ENCODE measurements at regions not wholly inside any gene's neighbourhood (a gene's known extent, or its start where the extent isn't known, plus 50 kb on each side); places are given as distances from the start of the nearest gene placed in this dataset.

GRCh38 chr4:176981074-176981473, 188.4 kb upstream of the VEGFC start:
- no peak for TF ChIP-seq L3MBTL2 (conservative IDR thresholded peaks at IDR 0.05)
- TF ChIP-seq FOXA1 (IDR thresholded peaks at IDR 0.05) = no peak
- TF ChIP-seq FOXM1 (IDR thresholded peaks at IDR 0.05; ENCODE audit: borderline replicate concordance) = no peak
- no peak for TF ChIP-seq SP1 (IDR thresholded peaks at IDR 0.05)
- TF ChIP-seq TARDBP (IDR thresholded peaks at IDR 0.05) = no peak
- TF ChIP-seq BHLHE40 (IDR thresholded peaks at IDR 0.05; ENCODE audit: borderline replicate concordance) = no peak
- TF ChIP-seq HDGF (IDR thresholded peaks at IDR 0.05; ENCODE audit: borderline replicate concordance) = no peak
- no peak for TF ChIP-seq ELF4 (IDR thresholded peaks at IDR 0.05)
- no peak for TF ChIP-seq SUZ12 (IDR thresholded peaks at IDR 0.05)
- TF ChIP-seq FOXK2 (IDR thresholded peaks at IDR 0.05) = no peak

Measured in HEK293T (cell line).